HCT116 (cell line): ENCODE measurements at regions not wholly inside any gene's neighbourhood (a gene's known extent, or its start where the extent isn't known, plus 50 kb on each side); places are given as distances from the start of the nearest gene placed in this dataset.

Experiments used
- ATAC-seq: fragments of 200-7000 bp; cut with Tn5 transposase; 2 replicates; pipeline ENCODE4 v1.9.1; 2020; ENCODE audit warnings: mild to moderate bottlenecking, moderate library complexity
- BruUV-seq: library from RNA; stranded (reverse); fragments of 400-500 nt; replicated peaks from 2 replicates; lab custom pipeline; 2021; lab: Mats Ljungman, UMichigan
- CTCF ChIA-PET: fragments of 300-600 bp; sonication (Branson Sonifier 250); formaldehyde crosslinking; loops from one replicate; lab custom pipeline; 2021; ENCODE audit warnings: antibody characterized with exemption; lab: Charles Lee
- POLR2A ChIA-PET: fragments of 300-600, 350-600 bp; sonication (Branson Sonifier 250); formaldehyde crosslinking; loops from one replicate; lab custom pipeline; 2021; ENCODE audit warnings: antibody characterized with exemption; lab: Charles Lee
- RAD21 ChIA-PET, 2 experiments: fragments of 300-600 bp; sonication (Branson Sonifier 250); formaldehyde crosslinking; loops; one replicate each; lab custom pipeline; 2023; ENCODE audit warnings: low total read pairs in 2 of 2; ENCODE audit not compliant: uncharacterized antibody in 2 of 2, unreplicated experiment in 2 of 2, low non-redundant PET in 1 of 2; lab: Charles Lee
- DNase-seq: peaks from one replicate; pipeline ENCODE4 v3.0.0-alpha.2; 2010; ENCODE audit warnings: low read depth, low spot score
- H2AFZ ChIP-seq: fragments of 200-600 bp; shearing (Covaris generic), sonication (generic); 2 replicates; pipeline ENCODE4 v1.6.1; 2017; ENCODE audit warnings: low read depth, mixed run types, mixed read lengths, antibody characterized with exemption, low read length; ENCODE audit not compliant: poor library complexity, severe bottlenecking
- H3K27ac ChIP-seq: 2 replicates; pipeline ENCODE4 v1.5.1; 2012; ENCODE audit warnings: low read depth, low read length
- H3K27me3 ChIP-seq: fragments of 200-600 bp; sonication (generic); 2 replicates; pipeline ENCODE4 v1.6.1; 2016; ENCODE audit warnings: mixed run types, low read length, mixed read lengths; ENCODE audit not compliant: insufficient read depth
- H3K36me3 ChIP-seq, 2 experiments: fragments of 200-500 bp in 1 of 2; fragments of 200-600 bp in 1 of 2; sonication (Bioruptor generic) in 1 of 2; sonication (generic) in 1 of 2; 2 replicates each; pipeline versions ENCODE4 v1.5.1 to v1.6.1; 2014 to 2016; ENCODE audit warnings: low read length in 2 of 2, inconsistent platforms in 1 of 2, mixed read lengths in 1 of 2, mixed run types in 1 of 2; ENCODE audit not compliant: insufficient read depth in 2 of 2, control insufficient read depth in 1 of 2
- H3K4me1 ChIP-seq, 2 experiments: fragments of 200-600 bp in 1 of 2; sonication (generic) in 1 of 2; 2 replicates each; pipeline versions ENCODE4 v1.5.1 to v1.6.1; 2012 to 2017; ENCODE audit warnings: low read length in 2 of 2, inconsistent platforms in 1 of 2, mild to moderate bottlenecking in 1 of 2, mixed read lengths in 1 of 2, mixed run types in 1 of 2, moderate library complexity in 1 of 2; ENCODE audit not compliant: insufficient read depth in 2 of 2, control insufficient read depth in 1 of 2
- H3K4me2 ChIP-seq: fragments of 200-600 bp; sonication (generic); 2 replicates; pipeline ENCODE4 v1.6.1; 2017; ENCODE audit warnings: mixed run types, low read length, mixed read lengths
- H3K4me3 ChIP-seq, 2 experiments: fragments of 200-600 bp in 1 of 2; sonication (generic) in 1 of 2; replicated peaks in 1 of 2; 2 replicates each; pipeline ENCODE4 v1.5.1; 2011 to 2016; ENCODE audit warnings: low read length in 2 of 2, control low read depth in 1 of 2, low read depth in 1 of 2, mild to moderate bottlenecking in 1 of 2, mixed read lengths in 1 of 2, mixed run types in 1 of 2
- H3K79me2 ChIP-seq: fragments of 200-600 bp; sonication (generic); 2 replicates; pipeline ENCODE4 v1.6.1; 2017; ENCODE audit warnings: mild to moderate bottlenecking, mixed run types, low read length, moderate library complexity, mixed read lengths; ENCODE audit not compliant: insufficient read depth
- H3K9ac ChIP-seq: fragments of 200-600 bp; sonication (generic); 2 replicates; pipeline ENCODE4 v1.6.1; 2016; ENCODE audit warnings: low read length, mixed read lengths
- H3K9me2 ChIP-seq: fragments of 200-600 bp; sonication (generic), shearing (Covaris generic); 2 replicates; pipeline ENCODE4 v1.6.1; 2017; ENCODE audit warnings: mixed run types, mild to moderate bottlenecking, moderate library complexity; ENCODE audit not compliant: insufficient read depth
- H3K9me3 ChIP-seq, 2 experiments: fragments of 200-500 bp in 1 of 2; fragments of 200-600 bp in 1 of 2; sonication (Bioruptor generic) in 1 of 2; sonication (generic) in 1 of 2; 2 replicates each; pipeline ENCODE4 v1.6.1; 2014 to 2017; ENCODE audit warnings: low read length in 2 of 2, mixed read lengths in 2 of 2, inconsistent platforms in 1 of 2, low read depth in 1 of 2, mild to moderate bottlenecking in 1 of 2, mixed run types in 1 of 2, moderate library complexity in 1 of 2; ENCODE audit not compliant: control insufficient read depth in 1 of 2, insufficient read depth in 1 of 2
- H4K20me1 ChIP-seq: fragments of 200-600 bp; sonication (generic), shearing (Covaris generic); 2 replicates; pipeline ENCODE4 v1.6.1; 2017; ENCODE audit warnings: mixed run types, mild to moderate bottlenecking, moderate library complexity; ENCODE audit not compliant: insufficient read depth
- ATF3 ChIP-seq: IDR thresholded peaks from 2 replicates; pipeline ENCODE4 v1.6.1; 2012
- CBX3 ChIP-seq: IDR thresholded peaks from 2 replicates; pipeline ENCODE4 v1.6.1; 2012; ENCODE audit warnings: low read depth
- CEBPB ChIP-seq: IDR thresholded peaks from 2 replicates; pipeline ENCODE4 v1.6.1; 2012; ENCODE audit warnings: low read depth
- CTCF ChIP-seq, 3 experiments: fragments of 200-600 bp in 1 of 3; sonication (generic) in 1 of 3; IDR thresholded peaks in 2 of 3; conservative IDR thresholded peaks in 1 of 3; 2 replicates each; pipeline ENCODE4 v1.5.1; 2012 to 2017; ENCODE audit warnings: low read depth in 2 of 3, low read length in 2 of 3, antibody characterized with exemption in 1 of 3, borderline replicate concordance in 1 of 3, control low read depth in 1 of 3, mild to moderate bottlenecking in 1 of 3, mixed read lengths in 1 of 3, mixed run types in 1 of 3, moderate library complexity in 1 of 3; ENCODE audit not compliant: insufficient read depth in 1 of 3
- EGR1 ChIP-seq: IDR thresholded peaks from 2 replicates; pipeline ENCODE4 v1.6.1; 2012; ENCODE audit warnings: low read depth
- ELF1 ChIP-seq: IDR thresholded peaks from 2 replicates; pipeline ENCODE4 v1.6.1; 2012; ENCODE audit warnings: low read depth, borderline replicate concordance
- EZH2 ChIP-seq: fragments of 200-600 bp; sonication (generic); IDR thresholded peaks from 2 replicates; pipeline ENCODE4 v1.6.1; 2017; ENCODE audit warnings: antibody characterized with exemption, mixed run types
- EZH2phosphoT487 ChIP-seq: fragments of 200-600 bp; IDR thresholded peaks from 2 replicates; pipeline ENCODE4 v1.6.1; 2018; ENCODE audit warnings: antibody characterized with exemption, borderline replicate concordance
- FOSL1 ChIP-seq: IDR thresholded peaks from 2 replicates; pipeline ENCODE4 v1.6.1; 2012; ENCODE audit warnings: low read depth
- JUND ChIP-seq: IDR thresholded peaks from 2 replicates; pipeline ENCODE4 v1.6.1; 2012
- POLR2A ChIP-seq: IDR thresholded peaks from 2 replicates; pipeline ENCODE4 v1.7.0; 2011; ENCODE audit warnings: borderline replicate concordance; ENCODE audit not compliant: insufficient read depth, insufficient read length; ENCODE audit errors: extremely low read depth
- POLR2AphosphoS5 ChIP-seq: IDR thresholded peaks from 2 replicates; pipeline ENCODE4 v1.6.1; 2011; ENCODE audit warnings: mild to moderate bottlenecking, low read depth, low read length, moderate library complexity
- RAD21 ChIP-seq: IDR thresholded peaks from 2 replicates; pipeline ENCODE4 v1.6.1; 2012; ENCODE audit warnings: low read depth, mild to moderate bottlenecking
- SIN3A ChIP-seq: IDR thresholded peaks from 2 replicates; pipeline ENCODE4 v1.6.1; 2012; ENCODE audit warnings: low read depth
- SP1 ChIP-seq: IDR thresholded peaks from 2 replicates; pipeline ENCODE4 v1.6.1; 2012; ENCODE audit warnings: low read depth
- TCF7L2 ChIP-seq: IDR thresholded peaks from 2 replicates; pipeline ENCODE4 v1.7.0; 2011; ENCODE audit warnings: borderline replicate concordance, inconsistent platforms; ENCODE audit not compliant: insufficient read depth, insufficient read length; ENCODE audit errors: extremely low read depth
- ZFX ChIP-seq: fragments of 450-650 bp; IDR thresholded peaks from 2 replicates; pipeline ENCODE4 v1.6.1; 2017
- ZNF274 ChIP-seq: fragments of 200-500 bp; sonication (Bioruptor generic); IDR thresholded peaks from 2 replicates; pipeline ENCODE4 v1.6.1; 2014; ENCODE audit warnings: mild to moderate bottlenecking, low read depth, low read length, inconsistent platforms
- intact Hi-C: fragments of 100-400 bp; cut with micrococcal nuclease; formaldehyde crosslinking; loops from 2 replicates; pipeline ENCODE4 v1.10.0; 2022
- TF ChIP-seq, protein P1 (sequence below): IDR thresholded peaks from 2 replicates; pipeline ENCODE4 v1.6.1; 2012; ENCODE audit warnings: low read depth
- TF ChIP-seq, protein P2 (sequence below): IDR thresholded peaks from 2 replicates; pipeline ENCODE4 v1.6.1; 2011; ENCODE audit warnings: mild to moderate bottlenecking, low read length, moderate library complexity; ENCODE audit not compliant: insufficient replicate concordance; ENCODE audit errors: extremely low read depth

- BruUV-seq: no TSS peak
- TF ChIP-seq POLR2A (no peak), ZNF274 (no peak), ATF3 (no peak), ZFX (no peak), EGR1 (no peak), POLR2AphosphoS5 (no peak), CTCF (IDR thresholded peaks at IDR 0.05 in 2 of 3, conservative IDR thresholded peaks at IDR 0.05 in 1 of 3; ENCODE audit: borderline replicate concordance in 1 of 3, insufficient read depth in 1 of 3, low read depth in 2 of 3, low read length in 2 of 3) (no peak), CBX3 (no peak), SIN3A (no peak), SP1 (no peak), TCF7L2 (no peak), JUND (no peak), ELF1 (no peak), EZH2phosphoT487 (no peak), CEBPB (no peak), FOSL1 (no peak), EZH2 (no peak), RAD21 (no peak)
- TF ChIP-seq, protein P1, sequence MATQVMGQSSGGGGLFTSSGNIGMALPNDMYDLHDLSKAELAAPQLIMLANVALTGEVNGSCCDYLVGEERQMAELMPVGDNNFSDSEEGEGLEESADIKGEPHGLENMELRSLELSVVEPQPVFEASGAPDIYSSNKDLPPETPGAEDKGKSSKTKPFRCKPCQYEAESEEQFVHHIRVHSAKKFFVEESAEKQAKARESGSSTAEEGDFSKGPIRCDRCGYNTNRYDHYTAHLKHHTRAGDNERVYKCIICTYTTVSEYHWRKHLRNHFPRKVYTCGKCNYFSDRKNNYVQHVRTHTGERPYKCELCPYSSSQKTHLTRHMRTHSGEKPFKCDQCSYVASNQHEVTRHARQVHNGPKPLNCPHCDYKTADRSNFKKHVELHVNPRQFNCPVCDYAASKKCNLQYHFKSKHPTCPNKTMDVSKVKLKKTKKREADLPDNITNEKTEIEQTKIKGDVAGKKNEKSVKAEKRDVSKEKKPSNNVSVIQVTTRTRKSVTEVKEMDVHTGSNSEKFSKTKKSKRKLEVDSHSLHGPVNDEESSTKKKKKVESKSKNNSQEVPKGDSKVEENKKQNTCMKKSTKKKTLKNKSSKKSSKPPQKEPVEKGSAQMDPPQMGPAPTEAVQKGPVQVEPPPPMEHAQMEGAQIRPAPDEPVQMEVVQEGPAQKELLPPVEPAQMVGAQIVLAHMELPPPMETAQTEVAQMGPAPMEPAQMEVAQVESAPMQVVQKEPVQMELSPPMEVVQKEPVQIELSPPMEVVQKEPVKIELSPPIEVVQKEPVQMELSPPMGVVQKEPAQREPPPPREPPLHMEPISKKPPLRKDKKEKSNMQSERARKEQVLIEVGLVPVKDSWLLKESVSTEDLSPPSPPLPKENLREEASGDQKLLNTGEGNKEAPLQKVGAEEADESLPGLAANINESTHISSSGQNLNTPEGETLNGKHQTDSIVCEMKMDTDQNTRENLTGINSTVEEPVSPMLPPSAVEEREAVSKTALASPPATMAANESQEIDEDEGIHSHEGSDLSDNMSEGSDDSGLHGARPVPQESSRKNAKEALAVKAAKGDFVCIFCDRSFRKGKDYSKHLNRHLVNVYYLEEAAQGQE: no peak
- TF ChIP-seq, protein P2, sequence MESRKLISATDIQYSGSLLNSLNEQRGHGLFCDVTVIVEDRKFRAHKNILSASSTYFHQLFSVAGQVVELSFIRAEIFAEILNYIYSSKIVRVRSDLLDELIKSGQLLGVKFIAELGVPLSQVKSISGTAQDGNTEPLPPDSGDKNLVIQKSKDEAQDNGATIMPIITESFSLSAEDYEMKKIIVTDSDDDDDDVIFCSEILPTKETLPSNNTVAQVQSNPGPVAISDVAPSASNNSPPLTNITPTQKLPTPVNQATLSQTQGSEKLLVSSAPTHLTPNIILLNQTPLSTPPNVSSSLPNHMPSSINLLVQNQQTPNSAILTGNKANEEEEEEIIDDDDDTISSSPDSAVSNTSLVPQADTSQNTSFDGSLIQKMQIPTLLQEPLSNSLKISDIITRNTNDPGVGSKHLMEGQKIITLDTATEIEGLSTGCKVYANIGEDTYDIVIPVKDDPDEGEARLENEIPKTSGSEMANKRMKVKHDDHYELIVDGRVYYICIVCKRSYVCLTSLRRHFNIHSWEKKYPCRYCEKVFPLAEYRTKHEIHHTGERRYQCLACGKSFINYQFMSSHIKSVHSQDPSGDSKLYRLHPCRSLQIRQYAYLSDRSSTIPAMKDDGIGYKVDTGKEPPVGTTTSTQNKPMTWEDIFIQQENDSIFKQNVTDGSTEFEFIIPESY: no peak
- Histone ChIP-seq H3K9me2 (no peaks in the 10 kb centered on the region), H3K4me3 (no peak overlapping the region), H3K9ac (no peak overlapping the region), H3K4me2 (no peak overlapping the region), H3K36me3 (no peaks in the 10 kb centered on the region), H3K27ac (no peak overlapping the region), H3K79me2 (no peaks in the 10 kb centered on the region), H2AFZ (no peak overlapping the region), H4K20me1 (no peaks in the 10 kb centered on the region), H3K4me1 (no peaks in the 10 kb centered on the region), H3K27me3 (no peaks in the 10 kb centered on the region), H3K9me3 (no peaks in the 10 kb centered on the region)
- DNase-seq: no peak
- intact Hi-C loops: no loop called here
- RAD21 ChIA-PET: no interaction called here
- ATAC-seq: no peak
- POLR2A ChIA-PET: no interaction called here
- CTCF ChIA-PET: no interaction called here
Measured at GRCh38 chr5:123282444-123282843, 140.8 kb downstream of the CEP120 start.
